NK-92 treated with Interleukin-12 subunit alpha and Interleukin-12 subunit beta, amount 100 ng/mL, for 24 hours (cell line): ENCODE measurements at regions not wholly inside any gene's neighbourhood (a gene's known extent, or its start where the extent isn't known, plus 50 kb on each side); places are given as distances from the start of the nearest gene placed in this dataset.

Experiments
- DNase-seq: peaks from one replicate; lab custom pipeline; 2025; lab: John Stamatoyannopoulos, UW

DNA sequence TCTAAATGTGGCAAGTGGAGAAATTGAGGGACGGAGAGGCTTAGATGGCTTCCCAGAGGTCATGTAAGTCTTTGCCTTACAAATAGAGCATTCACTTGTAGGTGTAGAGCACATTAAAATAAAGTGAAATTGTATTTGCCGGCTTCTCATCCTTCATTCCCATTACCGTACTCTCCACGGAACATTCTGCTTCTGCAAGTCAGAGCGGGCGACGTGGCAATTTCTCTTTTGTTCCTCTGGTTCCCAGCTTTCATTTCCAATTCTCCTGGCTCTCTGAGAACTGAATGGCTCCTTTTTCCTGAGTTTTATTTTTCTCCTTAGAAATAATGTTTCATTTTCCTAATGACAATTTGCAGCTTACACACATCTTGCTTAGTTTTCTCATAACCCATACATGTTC is 51.3 kb upstream of the PFKP start:
- DNase-seq, result no peak

DNA sequence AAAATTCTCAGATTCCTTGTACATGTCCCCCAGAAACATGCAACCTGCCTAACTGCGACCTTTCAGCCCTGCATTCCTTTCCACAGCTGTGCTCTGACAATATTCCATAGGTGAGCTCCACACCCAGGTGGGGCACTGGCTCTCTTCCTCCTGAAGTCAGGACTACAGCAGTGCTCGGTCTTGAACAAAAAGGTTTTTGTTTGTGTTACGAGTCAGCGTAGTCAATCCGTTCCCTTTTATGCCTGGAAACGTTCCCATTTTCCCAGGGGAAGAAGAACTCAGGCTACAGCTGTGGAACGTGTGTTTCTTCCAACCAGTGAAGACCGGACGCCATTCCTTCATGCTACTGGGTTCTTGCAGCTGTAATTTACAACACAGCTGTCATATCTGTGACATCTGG is 52.4 kb upstream of the PFKP start:
- no peak for DNase-seq

DNA sequence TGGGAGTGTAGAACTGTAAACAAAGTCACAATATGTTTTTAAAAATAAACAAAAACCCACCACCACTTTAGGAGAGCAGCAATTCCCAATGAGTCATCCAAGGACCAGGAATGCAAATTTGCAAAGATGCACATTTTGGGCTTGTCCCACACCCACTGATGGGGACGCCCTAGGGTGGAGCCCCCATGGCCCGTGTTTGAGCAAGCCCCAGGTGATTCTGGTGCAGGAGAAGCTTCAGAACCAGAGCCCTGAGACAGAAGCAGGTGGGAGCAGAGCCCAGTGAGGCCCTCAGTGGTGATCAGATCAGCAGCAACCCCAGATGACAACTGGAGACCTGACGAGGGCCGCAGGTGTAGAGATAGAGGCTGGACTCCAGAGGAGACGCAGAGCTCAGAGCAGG is 55.1 kb upstream of the PFKP start:
- DNase-seq, result no peak

DNA sequence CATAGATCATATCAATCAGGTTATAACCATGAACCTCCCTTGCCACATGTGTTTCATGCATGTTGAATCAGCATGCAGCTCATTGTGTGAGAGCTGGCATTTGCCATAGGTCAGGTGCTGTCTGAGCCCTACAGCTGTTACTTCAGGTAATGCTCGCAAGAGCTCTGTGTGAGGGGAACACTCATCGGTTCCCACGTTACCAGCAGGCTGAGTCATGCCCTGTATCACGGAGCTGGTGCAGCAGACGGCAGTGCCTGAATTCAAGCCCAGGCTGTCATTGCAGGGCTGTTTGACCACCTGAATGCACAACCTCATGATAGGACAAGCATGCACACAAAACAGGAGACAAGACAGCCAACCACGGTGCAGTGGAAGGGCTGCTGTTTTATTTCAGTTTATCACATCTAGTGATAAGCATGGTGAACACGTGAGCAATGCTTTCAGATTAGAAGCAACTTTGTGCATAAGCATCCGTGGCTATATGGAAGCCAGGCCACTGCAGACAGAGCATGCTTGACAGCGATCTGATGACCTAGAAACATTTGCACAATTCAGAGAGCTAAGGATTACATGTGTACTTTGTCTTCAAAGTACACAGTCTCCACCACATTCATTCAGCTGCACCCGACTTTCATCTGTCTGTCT is 56.4 kb upstream of the PFKP start:
- no peak for DNase-seq

DNA sequence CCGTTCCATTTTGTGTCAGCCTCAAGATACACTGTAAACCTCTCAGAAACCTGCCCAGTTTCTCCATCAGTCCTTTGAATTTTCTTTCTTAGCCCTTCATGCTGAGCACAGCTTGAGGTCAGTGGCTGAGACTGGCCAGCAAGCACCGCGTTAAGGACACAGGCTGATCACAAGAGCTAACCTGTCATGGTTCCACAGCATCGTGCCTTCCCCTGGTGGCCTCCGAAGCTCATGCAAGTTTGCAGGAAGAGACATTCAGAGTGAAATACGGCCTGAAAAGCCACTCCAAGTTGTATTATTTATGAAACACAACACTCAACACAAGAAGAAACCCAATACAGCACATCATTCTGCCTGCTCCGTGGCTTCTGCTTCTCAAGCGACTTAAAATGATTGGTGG is 57.0 kb upstream of the PFKP start:
- DNase-seq, result no peak

DNA sequence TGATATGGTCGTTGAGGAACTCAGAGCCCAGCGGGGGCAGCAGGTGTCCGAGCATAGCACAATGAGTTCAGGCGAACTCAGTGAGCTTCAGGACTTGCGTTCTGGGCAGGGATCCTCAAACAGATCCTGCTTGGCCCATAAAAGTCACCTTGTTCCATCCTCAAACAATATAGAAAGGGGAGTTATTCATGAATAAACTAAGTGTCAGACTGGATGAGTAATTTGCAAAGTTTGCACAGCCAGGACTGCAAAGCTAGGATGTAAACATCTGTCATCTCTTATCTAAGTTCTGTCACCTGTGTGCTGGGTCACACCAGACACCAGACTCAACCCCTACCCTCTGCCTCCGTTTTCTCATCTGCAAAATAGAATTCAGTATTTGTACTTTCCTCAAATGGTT is 58.0 kb upstream of the PFKP start:
- DNase-seq, result no peak

DNA sequence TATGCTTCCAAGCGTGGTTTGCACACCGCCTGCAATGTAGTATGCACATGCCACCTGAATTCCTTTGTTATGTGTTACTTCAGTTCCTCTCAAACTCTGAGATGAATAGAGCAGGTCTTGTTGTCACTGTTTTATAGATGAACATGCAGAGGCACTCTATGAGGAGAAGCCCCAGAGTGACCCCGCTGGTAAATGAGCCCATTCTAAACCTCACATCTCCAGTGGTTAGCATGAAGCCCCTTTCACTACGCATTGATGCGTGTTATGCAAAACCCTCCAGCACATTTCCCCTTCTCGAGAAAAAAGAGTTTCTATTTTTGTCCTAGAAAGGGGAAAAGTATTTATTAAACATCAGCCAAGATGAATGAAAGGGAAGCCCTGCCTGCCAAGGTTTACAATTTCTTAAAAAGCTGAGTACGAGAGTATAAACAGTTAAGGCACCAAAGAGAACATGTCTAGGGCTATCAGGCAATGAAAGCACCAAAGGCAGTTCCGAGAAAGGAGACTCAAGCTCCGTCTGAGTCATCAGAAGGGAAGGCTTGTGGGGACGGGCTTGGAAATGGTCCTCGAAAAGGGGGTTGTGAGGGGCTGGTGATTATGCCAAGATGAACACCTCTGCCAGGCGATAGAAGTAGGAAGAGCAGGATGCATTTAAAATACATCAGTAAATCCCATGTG is 58.7 kb upstream of the PFKP start:
- DNase-seq, result no peak

DNA sequence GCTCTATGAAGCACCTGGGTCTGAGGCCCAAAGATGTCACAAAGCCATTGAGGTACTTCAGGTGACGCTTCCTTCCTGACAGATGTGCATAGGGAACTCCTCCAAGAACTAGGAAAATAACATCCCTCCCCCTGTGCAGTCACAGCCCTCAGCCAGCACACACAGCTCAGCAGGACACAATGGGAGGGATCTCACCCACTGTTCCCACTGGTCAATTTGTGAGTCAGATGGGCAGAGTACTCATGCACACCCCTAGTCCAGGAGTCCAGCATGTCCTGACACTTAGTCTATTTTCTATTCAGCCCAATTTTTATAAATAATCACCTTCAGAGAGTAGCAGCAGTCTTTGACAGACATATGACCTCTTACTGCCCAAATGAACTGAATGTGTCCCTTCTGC is 60.7 kb upstream of the PFKP start:
- DNase-seq, result no peak

DNA sequence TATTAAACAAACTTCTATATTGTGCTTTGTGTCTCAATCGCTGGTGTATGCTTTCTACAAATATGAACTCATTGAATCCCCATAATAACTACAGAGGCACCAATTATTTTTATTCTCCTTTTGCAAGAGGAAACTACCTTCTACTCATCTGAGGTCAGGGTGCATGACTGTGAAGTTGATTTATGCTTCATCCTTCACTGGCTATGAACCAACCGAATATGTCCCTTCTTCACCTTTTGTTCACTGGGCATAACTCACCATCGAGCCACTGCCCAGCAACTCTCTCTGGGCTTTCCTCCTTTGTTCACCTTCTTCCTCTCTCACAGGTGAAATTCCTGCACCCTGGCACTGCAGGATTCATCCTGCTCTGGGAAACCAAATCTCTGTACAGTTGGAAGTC is 61.3 kb upstream of the PFKP start:
- DNase-seq, result no peak

DNA sequence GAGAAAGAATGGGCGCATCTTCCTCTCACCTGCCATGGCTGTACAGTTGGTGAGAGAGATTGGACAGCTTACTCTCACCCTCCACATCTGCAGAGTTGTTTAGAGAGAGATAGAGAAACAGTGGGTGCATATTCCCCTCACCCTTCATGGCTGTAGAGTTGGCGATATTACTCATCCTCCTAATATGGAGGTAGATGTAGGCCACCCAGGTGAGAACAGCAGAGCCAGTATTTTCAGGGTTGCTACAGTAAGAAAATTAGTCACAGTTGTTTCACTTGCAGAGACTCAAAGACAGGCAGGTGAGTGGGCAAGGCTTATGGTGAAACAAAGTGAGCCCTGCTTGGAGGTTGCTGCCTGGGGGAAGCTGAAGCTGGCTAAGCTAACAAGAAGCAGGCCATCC is 65.0 kb upstream of the PFKP start:
- no peak for DNase-seq

DNA sequence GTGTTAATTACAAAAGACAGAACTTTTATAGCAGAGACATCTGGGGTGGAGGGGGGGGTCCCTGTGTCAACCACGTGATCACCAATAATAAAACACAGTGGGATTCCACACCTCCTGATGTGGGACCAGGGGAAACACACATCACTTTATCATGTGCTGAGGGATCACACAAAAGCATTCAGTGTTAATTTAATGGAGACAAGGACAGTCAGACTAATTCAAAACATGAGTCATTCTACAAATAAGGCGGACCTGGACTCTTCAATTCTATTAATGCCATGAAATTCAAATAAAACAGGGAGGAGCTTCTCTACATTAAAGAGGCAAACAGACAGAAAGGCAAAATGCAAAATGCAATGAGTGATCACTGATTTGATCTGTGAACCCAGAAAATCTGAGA is 67.3 kb upstream of the PFKP start:
- DNase-seq, result no peak

DNA sequence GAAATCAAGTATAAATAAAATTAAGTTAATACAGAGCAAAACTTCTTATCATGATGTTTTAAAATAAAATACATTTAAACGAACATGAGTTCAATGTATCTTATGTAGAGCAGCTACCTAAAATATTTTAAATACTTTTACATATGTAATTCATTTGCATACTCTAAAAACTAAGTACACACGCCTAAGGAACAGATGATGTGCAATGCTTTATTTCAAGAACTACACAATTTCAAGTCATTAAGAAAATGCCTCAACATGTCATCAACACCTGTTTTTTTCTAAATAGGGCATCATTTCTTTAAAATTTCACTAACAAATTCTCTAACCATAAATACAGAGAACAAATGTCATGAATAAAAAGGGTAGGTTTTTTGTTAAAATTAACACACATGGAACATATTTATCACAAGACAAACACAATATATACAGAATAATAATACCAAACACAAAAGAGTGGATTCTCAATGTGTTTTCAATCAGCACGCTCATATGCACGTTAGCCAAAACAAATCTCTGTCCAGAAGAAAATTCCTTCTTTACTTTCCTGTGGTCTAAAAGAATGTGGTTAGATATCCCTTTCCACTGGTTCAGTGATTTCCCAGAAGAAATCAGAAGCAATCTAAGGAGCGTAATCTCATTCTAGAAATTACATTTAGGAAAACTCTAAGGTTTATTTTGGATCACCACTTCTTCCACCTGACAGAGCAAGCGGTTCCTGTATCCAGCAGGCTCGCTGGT is 73.0 kb upstream of the PFKP start:
- no peak for DNase-seq

DNA sequence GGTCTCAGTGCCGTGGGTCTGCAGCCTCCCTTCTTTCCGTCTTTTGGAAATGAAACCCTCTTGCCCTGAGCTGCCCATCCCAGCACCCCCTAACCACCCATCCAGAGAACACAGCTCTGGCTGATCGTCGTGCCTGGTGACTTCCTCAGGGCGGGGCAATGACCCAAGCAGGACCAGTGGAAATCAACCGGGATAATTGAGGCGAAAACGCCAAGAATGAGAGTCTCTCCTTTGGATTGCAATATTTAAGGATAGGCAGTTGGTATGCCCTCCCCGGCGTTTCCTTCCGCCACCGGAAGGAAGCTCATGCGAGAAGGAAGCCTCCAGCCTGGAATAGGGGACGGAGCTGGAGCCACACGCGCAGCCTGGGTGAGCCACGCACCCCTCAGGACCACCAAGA is 73.7 kb upstream of the PFKP start:
- DNase-seq, result no peak

DNA sequence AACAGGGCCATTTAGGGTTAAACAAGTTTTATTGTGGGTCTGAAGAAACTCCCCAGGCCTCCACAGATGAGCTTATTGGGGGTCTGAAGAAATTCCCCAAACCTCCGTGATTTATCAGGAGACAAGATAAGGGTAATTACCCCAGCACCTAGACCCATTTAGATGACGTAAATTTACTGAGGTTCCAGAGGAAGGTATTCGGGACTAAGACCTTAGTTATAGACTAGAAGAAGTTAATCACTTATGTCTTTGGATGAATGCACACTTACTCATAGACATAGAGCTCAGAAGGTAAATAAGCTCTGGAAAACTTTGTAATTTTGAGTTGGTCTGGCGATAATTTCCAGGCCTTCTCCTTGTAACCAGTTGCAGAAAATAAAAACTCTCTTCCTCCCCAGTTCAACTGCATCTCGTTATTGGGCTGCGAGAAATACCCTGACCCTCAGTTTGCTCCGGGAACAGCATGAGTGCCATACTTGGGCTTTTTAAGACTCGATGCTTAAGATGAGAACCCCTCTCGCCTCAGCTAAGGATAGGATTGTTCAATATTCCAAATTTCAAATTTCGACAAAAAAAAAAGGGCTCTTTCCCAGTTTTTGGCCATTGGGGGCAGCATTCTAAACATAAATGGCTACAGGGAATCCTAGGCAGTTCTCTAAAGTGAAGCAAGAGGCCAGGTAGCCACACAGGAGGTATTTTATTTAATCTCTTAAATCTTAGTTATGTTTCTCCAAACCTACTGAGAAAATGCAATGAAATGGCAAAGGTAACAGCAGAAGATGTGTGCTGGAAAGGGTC is 74.7 kb upstream of the PFKP start:
- DNase-seq, result no peak

DNA sequence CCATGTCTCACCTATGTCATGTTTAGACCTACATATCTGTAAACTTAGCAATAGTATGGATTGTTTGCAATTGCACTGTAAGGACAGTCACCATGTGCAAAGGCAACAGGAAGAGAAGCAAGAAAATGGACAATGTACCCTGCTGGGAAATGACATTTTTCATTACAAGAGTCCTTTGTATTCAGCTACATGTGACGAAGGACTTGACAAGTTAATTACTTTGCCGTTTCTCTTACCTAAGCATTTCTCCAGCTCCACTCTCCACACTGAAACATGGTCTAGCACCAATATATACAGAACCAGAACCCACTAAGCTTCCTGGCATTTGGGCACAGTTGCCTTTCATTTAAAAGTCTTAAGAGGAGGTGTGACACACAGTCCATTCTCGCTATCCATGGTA is 76.6 kb upstream of the PFKP start:
- DNase-seq, result no peak

DNA sequence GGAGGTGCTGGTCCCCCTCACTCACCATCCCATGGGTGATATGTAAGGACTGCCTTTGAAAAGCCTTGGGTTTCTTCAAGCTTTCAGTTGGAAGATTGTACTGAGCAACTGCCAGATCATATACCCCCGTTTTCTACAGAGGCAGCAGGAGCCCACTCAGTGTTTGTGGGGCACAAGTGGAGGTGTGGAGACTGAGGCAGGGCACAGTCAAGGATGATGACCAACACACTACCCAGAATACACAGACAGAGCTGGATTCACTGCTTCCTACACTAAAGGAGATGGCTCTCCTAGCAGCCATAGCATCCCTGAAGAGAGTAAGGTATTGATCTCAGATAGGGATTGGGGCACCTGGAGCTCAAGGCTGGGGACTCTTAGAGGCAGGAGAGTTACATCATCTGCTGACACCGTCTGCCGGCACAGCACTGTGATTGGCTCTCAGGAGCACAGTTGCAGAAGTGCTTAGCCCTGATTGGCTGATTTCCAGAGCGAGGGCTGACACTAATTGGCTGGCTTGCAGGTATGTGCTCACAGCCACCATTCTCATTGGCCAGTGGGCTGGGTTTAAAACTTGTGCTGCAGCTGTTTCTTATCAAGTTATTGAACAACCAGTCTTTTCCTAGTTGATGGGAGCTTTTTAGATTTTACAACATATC is 77.9 kb upstream of the PFKP start:
- no peak for DNase-seq

DNA sequence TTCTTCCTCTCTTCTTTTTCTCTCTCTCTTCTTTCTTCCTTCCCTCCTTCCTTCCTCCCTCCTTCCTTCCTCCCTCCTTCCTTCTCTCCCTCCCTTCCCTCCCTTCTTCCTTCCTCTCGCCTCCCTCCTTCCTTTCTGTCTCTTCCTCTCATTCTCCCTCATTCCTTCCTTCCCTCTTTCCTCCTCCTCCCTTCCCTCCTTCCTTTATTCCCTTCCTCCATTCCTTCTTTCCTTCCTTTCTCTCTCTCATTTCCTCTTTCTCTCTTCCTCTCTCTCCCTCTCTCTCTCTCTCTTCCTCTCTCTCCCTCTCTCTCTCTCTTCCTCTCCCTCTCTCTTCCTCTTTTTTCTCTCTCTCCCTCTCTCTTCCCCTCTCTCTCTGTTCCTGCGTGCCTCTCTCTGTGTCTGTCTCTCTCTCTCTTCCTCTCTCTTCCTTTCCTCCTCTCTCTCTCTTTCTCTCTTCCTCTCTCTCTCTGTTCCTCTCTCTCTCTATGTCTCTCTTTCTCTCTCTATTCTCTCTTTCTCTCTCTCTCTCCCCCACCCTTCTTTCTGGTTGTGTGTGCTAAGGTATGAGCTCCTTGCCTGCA is 80.1 kb upstream of the PFKP start:
- DNase-seq, result no peak

DNA sequence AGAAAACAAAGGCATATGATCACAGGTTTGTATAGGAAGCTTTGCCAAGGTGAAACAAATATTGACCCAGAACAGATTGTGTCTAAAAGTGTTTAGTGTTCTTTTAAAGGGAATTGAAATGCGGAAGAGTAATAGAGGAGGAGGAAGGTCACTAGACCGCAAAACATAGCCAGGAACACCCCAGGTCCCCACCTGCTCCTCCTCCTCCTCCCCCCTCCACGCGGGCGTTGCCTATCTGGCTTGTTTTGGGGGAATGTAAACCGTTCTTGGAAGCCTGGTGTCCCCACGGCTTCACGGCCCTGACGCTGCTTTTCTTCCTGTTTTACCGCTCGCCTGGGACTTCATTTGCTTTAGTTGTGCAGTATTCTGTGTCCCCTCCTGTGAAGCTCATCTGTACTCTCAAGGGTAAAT is 81.0 kb upstream of the PFKP start:
- no peak for DNase-seq

DNA sequence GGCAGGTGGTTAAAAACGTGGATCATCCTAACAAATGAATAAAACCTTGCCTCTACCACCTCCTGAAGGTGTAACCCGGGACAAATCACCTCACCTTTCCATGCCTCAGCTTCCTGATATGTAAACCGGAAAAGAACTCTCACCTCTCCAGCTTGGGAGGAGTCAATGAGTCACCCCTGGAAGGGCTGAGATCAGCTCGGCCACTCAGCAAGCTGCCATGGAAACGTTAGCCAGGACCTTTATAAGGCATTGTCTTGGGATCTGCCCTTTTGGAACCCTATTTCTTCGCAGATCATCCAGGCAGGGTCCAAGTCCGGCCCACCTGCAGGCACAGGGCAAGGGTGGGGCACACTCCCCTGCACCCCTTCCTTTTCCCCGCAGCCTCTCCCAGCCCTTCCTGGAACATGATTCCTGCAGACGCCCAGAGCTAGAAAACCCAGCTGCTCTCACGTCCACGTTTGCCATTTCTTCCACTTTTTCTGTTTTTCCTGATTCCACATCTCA is 81.6 kb upstream of the PFKP start:
- DNase-seq, result no peak

DNA sequence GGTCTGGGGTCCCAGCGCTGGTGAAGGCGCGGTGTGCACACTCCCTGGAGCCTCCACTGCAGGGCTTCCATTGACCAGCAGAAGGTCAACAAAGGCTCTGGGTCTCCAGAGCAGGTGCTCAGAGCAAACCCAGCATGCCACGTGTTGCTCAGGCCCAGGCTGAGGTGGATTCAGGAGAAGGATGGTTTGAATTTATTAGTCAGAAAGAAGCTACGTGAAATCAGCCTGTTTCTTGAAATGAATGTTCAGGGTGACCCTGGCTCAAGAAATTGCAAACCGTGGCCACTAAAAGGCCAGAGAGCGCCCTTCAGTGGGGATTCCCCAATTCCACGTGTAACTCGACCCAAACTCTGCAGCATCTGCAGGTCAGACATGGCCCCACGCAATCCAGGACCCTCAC is 82.7 kb upstream of the PFKP start:
- no peak for DNase-seq

DNA sequence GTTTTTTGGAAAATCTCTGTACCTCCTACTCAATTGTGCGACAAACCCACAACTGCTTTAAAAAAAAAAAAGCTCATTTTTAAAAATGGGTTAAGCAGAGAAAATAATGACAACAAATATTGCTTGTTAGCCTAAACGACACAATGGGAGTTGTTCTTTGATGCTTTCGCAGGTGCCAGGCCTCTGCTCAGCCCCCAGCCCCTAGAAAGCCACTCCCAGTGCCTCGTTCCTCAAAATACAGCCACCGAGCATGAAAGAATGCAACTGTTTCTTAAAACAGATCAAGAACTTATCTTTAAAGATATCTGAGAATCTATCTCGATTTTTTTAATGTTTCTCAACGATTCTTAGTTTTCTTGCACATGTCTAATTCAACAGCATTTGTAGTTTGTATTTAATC is 85.2 kb upstream of the PFKP start:
- no peak for DNase-seq

DNA sequence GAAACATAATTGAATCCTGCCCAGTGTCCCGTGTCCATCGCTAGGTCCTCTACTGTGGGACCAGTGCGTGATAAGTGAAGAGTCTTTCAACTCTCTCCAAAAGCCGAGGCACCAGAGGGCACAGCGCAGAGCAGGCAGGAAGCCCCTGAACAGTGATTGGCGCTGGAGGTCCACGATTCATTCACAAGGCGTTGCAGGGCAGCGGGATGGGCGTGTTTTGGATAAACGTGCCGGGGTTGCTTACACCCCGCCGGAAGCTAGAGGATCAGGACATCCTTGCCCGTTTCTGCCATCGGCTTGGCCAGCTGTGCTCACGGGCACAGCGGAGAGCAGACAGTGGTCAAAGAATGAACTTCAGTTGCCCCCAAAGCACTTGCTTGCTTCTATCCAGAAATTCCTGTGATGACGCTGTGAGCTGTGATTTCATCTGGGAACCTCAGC is 86.0 kb upstream of the PFKP start:
- no peak for DNase-seq
